ENCODE measurements at regions not wholly inside any gene's neighbourhood (a gene's known extent, or its start where the extent isn't known, plus 50 kb on each side); places are given as distances from the start of the nearest gene placed in this dataset.

- Histone ChIP-seq H3K27me3 (replicated peaks; ENCODE audit: insufficient read depth) (no peaks in the 10 kb centered on the region), H3K9me3 (no peaks in the 10 kb centered on the region), H3K4me3 (no peak overlapping the region), H3K27ac (no peak overlapping the region), H3K36me3 (no peaks in the 10 kb centered on the region), H3K4me1 (ENCODE audit: control insufficient read depth in 1 of 2, low read depth in 2 of 2) (no peaks in the 10 kb centered on the region)
- no peak for TF ChIP-seq CTCF (IDR thresholded peaks at IDR 0.05)
- DNase-seq (ENCODE audit: low spot score): no peak
- no peak for ATAC-seq (ENCODE audit: insufficient number of reproducible peaks, low FRiP score, low read depth)
Measured at GRCh38 chr18:39751161-39751560, 2185.6 kb upstream of the CELF4 start.

- H3K4me1 ChIP-seq (ENCODE audit: control insufficient read depth in 1 of 2, low read depth in 2 of 2): no peaks in the 10 kb centered on the region
- no peaks in the 10 kb centered on the region for H3K36me3 ChIP-seq
- ATAC-seq (ENCODE audit: insufficient number of reproducible peaks, low FRiP score, low read depth): no peak
Measured at GRCh38 chr18:39749154-39749553, 2183.6 kb upstream of the CELF4 start.

GRCh38 chr18:39748727-39749126 is 2183.1 kb upstream of the CELF4 start:
- Histone ChIP-seq H3K27ac (no peak overlapping the region), H3K4me1 (ENCODE audit: control insufficient read depth in 1 of 2, low read depth in 2 of 2) (no peaks in the 10 kb centered on the region), H3K27me3 (replicated peaks; ENCODE audit: insufficient read depth) (no peaks in the 10 kb centered on the region), H3K36me3 (no peaks in the 10 kb centered on the region), H3K9me3 (no peaks in the 10 kb centered on the region), H3K4me3 (no peak overlapping the region)
- no peak for TF ChIP-seq CTCF (IDR thresholded peaks at IDR 0.05)
- DNase-seq (ENCODE audit: low spot score) (no peak), ATAC-seq (ENCODE audit: insufficient number of reproducible peaks, low FRiP score, low read depth) (no peak)

More at GRCh38 chr18:39749154-39749553, 2183.6 kb upstream of the CELF4 start:
- no peak for DNase-seq (ENCODE audit: low spot score)
- Histone ChIP-seq H3K9me3 (no peaks in the 10 kb centered on the region), H3K4me3 (no peak overlapping the region), H3K27ac (no peak overlapping the region), H3K27me3 (replicated peaks; ENCODE audit: insufficient read depth) (no peaks in the 10 kb centered on the region)
- TF ChIP-seq CTCF (IDR thresholded peaks at IDR 0.05): no peak

GRCh38 chr18:39746201-39746600 is 2180.6 kb upstream of the CELF4 start:
- DNase-seq (ENCODE audit: low spot score): no peak
- TF ChIP-seq CTCF (IDR thresholded peaks at IDR 0.05): no peak
- Histone ChIP-seq H3K27me3 (replicated peaks; ENCODE audit: insufficient read depth) (no peaks in the 10 kb centered on the region), H3K36me3 (no peaks in the 10 kb centered on the region), H3K9me3 (no peaks in the 10 kb centered on the region), H3K4me1 (ENCODE audit: control insufficient read depth in 1 of 2, low read depth in 2 of 2) (no peaks in the 10 kb centered on the region), H3K4me3 (no peak overlapping the region), H3K27ac (no peak overlapping the region)
- ATAC-seq (ENCODE audit: insufficient number of reproducible peaks, low FRiP score, low read depth): no peak

- no peaks in the 10 kb centered on the region for H3K4me1 ChIP-seq (ENCODE audit: control insufficient read depth in 1 of 2, low read depth in 2 of 2)
- DNase-seq (ENCODE audit: low spot score): no peak
- H3K27me3 ChIP-seq (replicated peaks; ENCODE audit: insufficient read depth): no peaks in the 10 kb centered on the region
- no peak for TF ChIP-seq CTCF (IDR thresholded peaks at IDR 0.05)
- H3K27ac ChIP-seq: no peak overlapping the region
- no peak overlapping the region for H3K4me3 ChIP-seq
- no peaks in the 10 kb centered on the region for H3K36me3 ChIP-seq
- no peak for ATAC-seq (ENCODE audit: insufficient number of reproducible peaks, low FRiP score, low read depth)
- no peaks in the 10 kb centered on the region for H3K9me3 ChIP-seq
Measured at GRCh38 chr18:39743463-39743862, 2177.9 kb upstream of the CELF4 start.
